ENCODE measurements at regions not wholly inside any gene's neighbourhood (a gene's known extent, or its start where the extent isn't known, plus 50 kb on each side); places are given as distances from the start of the nearest gene placed in this dataset.
"Not testable (repeated sequence)": the region's sequence is repeated elsewhere in the genome, so short reads cannot be mapped to it uniquely, and the experiment has no call there.

- no peak for ATAC-seq
- DNase-seq (ENCODE audit: low spot score): no peak
These were observed 51.3 kb upstream of the CADPS start for GRCh38 chr3:62926494-62926893.

DNA sequence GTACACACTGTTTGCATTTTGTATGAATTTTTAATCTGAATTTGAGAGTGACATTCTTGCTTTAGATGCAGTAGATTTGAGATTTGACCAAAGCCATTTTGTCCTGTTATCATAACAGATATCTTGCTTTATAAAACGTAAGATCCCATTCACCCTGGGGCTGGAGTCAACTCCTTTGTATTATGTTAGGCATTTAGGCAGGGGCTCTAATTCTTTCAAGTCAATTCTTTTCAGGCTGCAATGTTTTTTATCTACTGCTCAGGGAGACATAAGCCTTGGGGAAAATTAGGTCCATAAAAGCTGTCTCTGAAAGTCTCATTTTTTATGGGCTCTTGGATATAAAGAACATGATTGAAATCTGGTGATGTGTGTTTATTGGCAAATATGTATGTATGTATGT, 53.0 kb upstream of the CADPS start:
- DNase-seq (ENCODE audit: low spot score) (no peak), ATAC-seq (no peak)

DNA sequence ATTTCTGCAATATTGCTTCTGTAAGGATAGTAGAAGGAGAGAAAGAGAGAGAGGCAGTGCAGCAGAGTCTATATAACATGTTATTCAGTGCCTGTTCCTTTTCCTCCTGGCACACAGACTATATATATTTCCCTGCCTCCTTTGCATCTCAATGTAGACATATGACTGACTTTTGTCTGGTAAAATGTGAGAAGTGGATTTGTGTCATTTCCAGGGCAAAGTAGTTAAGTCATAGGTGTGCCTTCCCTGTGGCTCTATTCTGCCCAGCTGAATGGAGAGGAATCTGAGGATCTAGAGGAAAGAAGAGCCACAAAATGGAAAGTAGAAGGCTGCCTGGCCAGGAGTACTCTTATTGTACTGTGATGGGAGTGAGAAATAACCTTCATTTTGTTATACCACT, 54.6 kb upstream of the CADPS start:
- DNase-seq (ENCODE audit: low spot score): no peak
- ATAC-seq: no peak

DNA sequence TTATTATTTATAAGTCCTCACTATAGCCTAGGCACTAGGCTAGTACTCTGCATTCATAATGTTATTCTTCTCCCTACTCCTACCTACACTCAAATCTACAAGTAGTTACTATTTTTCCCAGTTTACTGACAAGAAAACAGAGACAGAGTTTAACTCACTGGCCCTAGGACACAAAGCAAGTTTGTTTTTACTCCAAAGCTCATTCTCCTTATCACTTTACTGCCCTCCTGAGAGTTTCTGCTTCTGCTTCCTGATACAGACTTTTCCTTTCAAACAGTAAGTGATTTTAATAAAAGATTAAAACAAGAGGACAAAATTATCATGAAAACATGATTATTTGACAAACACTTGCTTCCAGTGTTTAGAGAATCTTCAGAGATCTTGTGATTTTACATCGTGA, 60.6 kb upstream of the CADPS start:
- no peak for DNase-seq (ENCODE audit: low spot score)
- ATAC-seq: no peak

DNA sequence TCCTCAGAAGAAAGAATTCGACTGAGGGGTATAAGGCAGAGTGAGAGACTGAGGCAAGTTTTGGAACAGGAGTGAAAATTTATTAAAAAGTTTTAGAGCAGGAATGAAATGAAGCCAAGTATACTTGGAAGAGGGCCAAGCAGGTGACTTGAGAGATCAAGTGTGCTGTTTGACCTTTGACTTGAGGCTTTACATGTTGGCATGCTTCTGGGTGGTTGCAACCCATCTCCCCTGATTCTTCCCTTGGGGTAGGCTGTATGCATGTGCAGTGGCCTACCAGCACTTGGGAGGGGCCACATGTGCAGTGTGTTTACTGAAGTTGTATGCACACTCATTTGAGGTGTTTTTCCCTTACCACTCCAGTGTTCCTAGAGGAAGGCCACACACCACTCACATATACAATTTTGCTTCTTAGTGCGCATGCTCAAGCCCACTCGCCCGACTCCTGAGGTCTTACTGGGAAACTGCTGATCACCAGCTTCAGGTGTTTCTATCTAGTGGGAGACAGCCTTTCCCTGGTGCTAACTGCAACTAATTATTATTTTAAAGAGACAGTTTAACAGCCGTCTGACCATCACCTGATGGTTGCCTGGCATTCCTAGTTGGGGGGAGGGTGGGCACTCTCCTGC, 61.5 kb upstream of the CADPS start:
- ATAC-seq: no peak
- no peak for DNase-seq (ENCODE audit: low spot score)

DNA sequence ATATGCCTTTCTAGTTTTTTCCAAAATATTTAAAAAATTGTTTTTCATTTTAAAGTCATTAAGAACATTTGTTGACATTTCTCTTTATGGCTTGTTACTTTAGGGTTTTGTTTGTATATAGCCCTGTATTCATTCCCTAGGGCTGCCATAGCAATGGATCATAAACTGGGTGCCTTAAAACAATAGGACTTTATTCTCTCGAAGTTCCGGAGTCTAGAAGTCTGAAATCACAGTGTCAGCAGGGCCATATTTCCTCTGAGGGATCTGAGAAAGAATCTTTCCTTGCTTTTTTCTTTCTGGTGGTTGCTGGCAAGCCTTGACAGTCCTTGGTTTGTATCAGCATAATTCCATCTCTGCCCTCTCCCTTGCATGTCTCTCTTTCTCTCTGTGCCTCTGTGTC, 63.4 kb upstream of the CADPS start:
- ATAC-seq (no peak), DNase-seq (ENCODE audit: low spot score) (no peak)

GRCh38 chr3:62939707-62940106, 64.5 kb upstream of the CADPS start:
- DNase-seq (ENCODE audit: low spot score) (no peak), ATAC-seq (no peak)

GRCh38 chr3:62940771-62941563, 65.8 kb upstream of the CADPS start:
- no peak for ATAC-seq
- no peak for DNase-seq (ENCODE audit: low spot score)

- ATAC-seq (no peak), DNase-seq (ENCODE audit: low spot score) (no peak)
These were observed 67.0 kb upstream of the CADPS start for GRCh38 chr3:62942227-62942626.

DNA sequence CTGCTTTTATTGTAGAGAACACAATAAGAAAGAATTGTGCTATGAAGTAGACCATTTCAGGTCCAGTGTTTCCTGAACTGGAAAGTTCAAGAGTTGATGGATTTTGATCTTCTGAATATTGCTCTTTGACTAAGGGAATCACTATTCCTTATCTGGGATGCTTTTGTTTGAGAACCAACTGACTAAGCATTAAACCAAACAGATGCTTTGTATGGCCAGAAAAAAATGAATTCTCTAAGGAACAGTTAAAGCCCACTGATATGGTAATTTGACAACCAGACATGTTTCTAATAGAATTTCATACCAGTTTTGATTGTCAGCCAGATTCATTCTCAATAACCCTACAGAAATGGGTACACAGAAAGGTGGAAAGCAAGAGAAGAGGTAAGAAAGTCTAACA, 67.5 kb upstream of the CADPS start:
- no peak for ATAC-seq

DNA sequence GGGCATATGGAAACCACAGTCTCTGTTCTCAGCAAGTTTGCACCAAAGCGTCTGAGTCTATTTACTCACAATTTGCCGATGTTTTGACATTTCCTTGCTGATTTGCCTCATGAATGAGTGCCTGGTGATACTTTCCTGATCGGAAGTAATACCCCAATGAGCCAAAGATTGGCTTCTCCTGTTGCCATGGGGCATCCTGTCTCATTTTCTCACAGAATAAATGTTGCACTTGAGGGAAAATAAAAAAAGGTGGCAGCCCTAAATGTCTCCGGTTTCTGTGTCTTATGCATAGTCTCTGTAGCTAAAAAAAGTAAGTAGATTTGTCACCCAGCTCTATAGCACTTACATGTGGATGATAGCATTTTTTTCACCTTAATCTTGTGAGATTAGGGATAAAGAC, 73.7 kb upstream of the CADPS start:
- no peak for ATAC-seq
- DNase-seq (ENCODE audit: low spot score): no peak

More for the DNA sequence above, 67.5 kb upstream of the CADPS start:
- no peak for DNase-seq (ENCODE audit: low spot score)

DNA sequence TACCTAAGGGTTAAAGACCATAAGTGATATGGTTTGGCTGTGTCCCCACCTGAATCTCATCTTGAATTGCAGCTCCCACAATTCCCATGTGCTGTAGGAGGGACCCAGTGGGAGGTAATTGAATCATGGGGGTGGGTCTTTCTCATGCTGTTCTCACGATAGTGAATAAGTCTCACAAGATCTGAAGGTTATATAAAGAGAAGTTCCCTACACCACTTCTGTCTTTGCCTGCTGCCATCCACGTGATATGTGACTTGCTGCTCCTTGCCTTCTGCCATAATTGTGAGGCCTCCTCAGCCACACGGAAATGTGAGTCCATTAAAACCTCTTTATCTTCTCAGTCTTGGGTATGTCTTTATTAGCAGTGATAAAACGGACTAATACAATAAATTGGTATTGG, 75.0 kb upstream of the CADPS start:
- DNase-seq (ENCODE audit: low spot score): no peak
- ATAC-seq: no peak

GRCh38 chr3:62951037-62951613, 75.9 kb upstream of the CADPS start:
- ATAC-seq (no peak), DNase-seq (ENCODE audit: low spot score) (no peak)

DNA sequence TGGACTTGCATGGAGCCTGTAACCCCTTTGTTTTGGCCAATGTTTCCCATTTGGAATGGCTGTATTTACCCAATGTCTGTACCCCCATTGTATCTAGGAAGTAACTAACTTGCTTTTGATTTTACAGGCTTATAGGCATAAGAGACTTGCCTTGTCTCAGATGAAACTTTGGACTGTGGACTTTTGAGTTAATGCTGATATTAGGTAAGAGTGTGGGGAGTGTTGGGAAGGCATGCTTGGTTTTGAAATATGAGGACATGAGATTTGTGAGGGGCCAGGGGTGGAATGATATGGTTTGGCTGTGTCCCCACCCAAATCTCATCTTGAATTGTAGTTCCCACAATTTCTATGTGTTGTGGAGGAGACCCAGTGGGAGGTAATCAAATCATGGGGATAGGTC, 76.7 kb upstream of the CADPS start:
- ATAC-seq: not testable (repeated sequence)

GRCh38 chr3:62954580-62954979, 79.4 kb upstream of the CADPS start:
- DNase-seq (ENCODE audit: low spot score) (no peak), ATAC-seq (no peak)

More for the DNA sequence above, 76.7 kb upstream of the CADPS start:
- DNase-seq (ENCODE audit: low spot score): not testable (repeated sequence)

DNA sequence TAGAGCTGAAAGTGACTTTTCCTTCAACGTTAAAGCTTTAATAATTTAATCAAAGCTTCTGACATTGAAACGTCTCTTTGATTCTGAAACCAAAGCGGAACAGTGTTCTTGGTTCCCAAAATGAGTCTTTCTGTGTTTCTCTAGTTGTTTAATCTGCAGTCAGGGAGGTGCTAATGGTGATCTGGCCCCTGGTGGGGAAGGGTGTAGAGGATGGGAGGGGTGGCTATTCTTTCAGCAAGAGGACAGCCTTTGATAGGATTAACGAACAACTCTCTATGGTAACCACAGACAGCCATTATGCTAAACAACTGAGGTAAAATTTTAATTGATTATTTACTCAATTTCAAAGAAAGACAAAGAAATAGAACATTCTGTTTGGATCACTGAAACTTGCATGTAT, 79.9 kb upstream of the CADPS start:
- DNase-seq (ENCODE audit: low spot score) (no peak), ATAC-seq (no peak)

- ATAC-seq: no peak
- no peak for DNase-seq (ENCODE audit: low spot score)
These were observed 81.2 kb upstream of the CADPS start for GRCh38 chr3:62956411-62956810.

- ATAC-seq (no peak), DNase-seq (ENCODE audit: low spot score) (no peak)
These were observed 86.8 kb upstream of the CADPS start for GRCh38 chr3:62961874-62962556.

DNA sequence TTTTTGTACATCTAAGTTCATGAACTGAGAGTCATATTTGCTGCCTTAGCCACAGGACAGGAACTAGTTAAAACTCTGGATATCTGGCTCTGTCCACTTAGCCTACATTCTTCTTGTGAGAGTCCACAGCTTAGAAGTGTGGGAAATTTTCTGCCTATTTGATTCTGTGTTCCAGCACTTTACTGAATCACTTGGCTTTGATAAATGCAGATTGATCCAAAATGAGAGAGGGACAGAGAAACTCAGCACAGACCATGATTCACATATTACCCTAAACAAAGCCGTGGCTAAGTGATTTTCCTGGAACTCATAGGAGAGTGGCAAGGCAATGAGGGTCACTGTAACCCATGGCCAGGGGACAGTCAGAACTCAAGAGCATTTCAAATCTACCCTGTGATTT, 87.5 kb upstream of the CADPS start:
- no peak for ATAC-seq

DNA sequence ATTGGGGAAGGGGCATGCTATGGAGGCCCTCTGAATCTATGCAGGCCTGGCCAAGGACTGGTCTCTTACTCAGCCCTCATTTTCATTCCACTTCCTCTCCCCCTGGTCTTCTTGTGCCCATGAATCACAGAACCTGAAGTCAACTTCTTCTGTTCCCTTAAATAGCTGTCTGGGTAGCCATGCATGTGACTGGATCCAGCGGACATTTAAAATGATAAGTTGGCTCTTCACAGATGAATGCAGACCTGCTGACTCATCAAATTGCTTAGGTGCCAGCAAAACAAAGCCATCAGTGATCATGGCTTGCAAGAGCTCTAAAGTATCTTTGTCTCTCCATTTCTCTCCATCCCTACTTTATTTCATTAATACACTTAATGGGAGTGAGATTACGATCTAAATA, 90.1 kb upstream of the CADPS start:
- ATAC-seq (no peak), DNase-seq (ENCODE audit: low spot score) (no peak)

More for the DNA sequence above, 87.5 kb upstream of the CADPS start:
- DNase-seq (ENCODE audit: low spot score): no peak

GRCh38 chr3:62968128-62968527, 92.9 kb upstream of the CADPS start:
- ATAC-seq (no peak), DNase-seq (ENCODE audit: low spot score) (no peak)

DNA sequence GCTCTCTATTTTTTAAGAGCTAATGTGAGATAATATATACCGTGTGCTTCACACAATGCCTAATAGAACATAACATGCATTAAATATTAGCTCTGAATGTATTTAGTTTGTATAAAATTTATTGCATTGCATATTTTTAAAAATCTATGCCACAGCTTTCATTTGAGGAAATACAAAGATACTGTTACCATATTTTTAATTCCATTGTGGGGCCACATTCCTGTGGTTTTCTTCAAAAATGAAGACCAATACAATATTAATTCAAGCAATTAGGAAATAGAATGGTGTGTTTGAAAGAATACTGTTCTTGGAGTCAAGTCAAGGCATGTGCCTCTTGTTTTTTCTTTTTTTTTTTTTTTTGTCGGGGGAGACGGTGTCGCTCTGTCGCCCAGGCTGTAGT, 95.4 kb upstream of the CADPS start:
- DNase-seq (ENCODE audit: low spot score) (no peak), ATAC-seq (no peak)

Measured in left lobe of liver (tissue), 2 donors.